Hematopoietic multipotent progenitor cell (in vitro differentiated cells): ENCODE measurements at regions not wholly inside any gene's neighbourhood (a gene's known extent, or its start where the extent isn't known, plus 50 kb on each side); places are given as distances from the start of the nearest gene placed in this dataset.

Source experiments
- DNase-seq, 3 donors: peaks; one replicate each; pipeline ENCODE4 v3.0.0-alpha.2; 2011 to 2015; ENCODE audit warnings: low read depth in 2 of 3, low spot score in 2 of 3

- no peak for DNase-seq
Measured at GRCh38 chr14:29102996-29103395, 336.4 kb downstream of the FOXG1 start.

- DNase-seq, result no peak
Measured at GRCh38 chr14:29108908-29109307, 342.3 kb downstream of the FOXG1 start.

GRCh38 chr14:29109589-29109988, 343.0 kb downstream of the FOXG1 start:
- no peak for DNase-seq

GRCh38 chr14:29111554-29111953, 345.0 kb downstream of the FOXG1 start:
- no peak for DNase-seq

GRCh38 chr14:29123017-29123416, 356.4 kb downstream of the FOXG1 start:
- DNase-seq, result no peak

- no peak for DNase-seq
Measured at GRCh38 chr14:29126361-29126760, 359.8 kb downstream of the FOXG1 start.

- DNase-seq, result no peak
Measured at GRCh38 chr14:29126865-29127264, 360.3 kb downstream of the FOXG1 start.

GRCh38 chr14:29140016-29140415, 373.4 kb downstream of the FOXG1 start:
- DNase-seq, result no peak

GRCh38 chr14:29144621-29145020, 378.0 kb downstream of the FOXG1 start:
- no peak for DNase-seq

GRCh38 chr14:29148221-29148620, 381.6 kb downstream of the FOXG1 start:
- no peak for DNase-seq

GRCh38 chr14:29149798-29150197, 383.2 kb downstream of the FOXG1 start:
- DNase-seq, result no peak

- no peak for DNase-seq
Measured at GRCh38 chr14:29150659-29151058, 384.1 kb downstream of the FOXG1 start.

- no peak for DNase-seq
Measured at GRCh38 chr14:29156096-29156495, 389.5 kb downstream of the FOXG1 start.

- DNase-seq, result no peak
Measured at GRCh38 chr14:29161593-29161992, 395.0 kb downstream of the FOXG1 start.

GRCh38 chr14:29163109-29163508, 396.5 kb downstream of the FOXG1 start:
- no peak for DNase-seq

- no peak for DNase-seq
Measured at GRCh38 chr14:29165431-29165830, 398.8 kb downstream of the FOXG1 start.

- DNase-seq, result no peak
Measured at GRCh38 chr14:29166507-29166906, 399.9 kb downstream of the FOXG1 start.

GRCh38 chr14:29168149-29168548, 401.6 kb downstream of the FOXG1 start:
- DNase-seq, result no peak

GRCh38 chr14:29169408-29169807, 402.8 kb downstream of the FOXG1 start:
- DNase-seq, result no peak

- DNase-seq, result no peak
Measured at GRCh38 chr14:29175706-29176105, 409.1 kb downstream of the FOXG1 start.

GRCh38 chr14:29176876-29177275, 410.3 kb downstream of the FOXG1 start:
- no peak for DNase-seq

GRCh38 chr14:29178971-29179370, 412.4 kb downstream of the FOXG1 start:
- DNase-seq, result no peak

GRCh38 chr14:29191092-29191491, 424.5 kb downstream of the FOXG1 start:
- DNase-seq, result no peak

GRCh38 chr14:29197557-29197956, 431.0 kb downstream of the FOXG1 start:
- no peak for DNase-seq
